ENCODE measurements at regions not wholly inside any gene's neighbourhood (a gene's known extent, or its start where the extent isn't known, plus 50 kb on each side); places are given as distances from the start of the nearest gene placed in this dataset.

DNA sequence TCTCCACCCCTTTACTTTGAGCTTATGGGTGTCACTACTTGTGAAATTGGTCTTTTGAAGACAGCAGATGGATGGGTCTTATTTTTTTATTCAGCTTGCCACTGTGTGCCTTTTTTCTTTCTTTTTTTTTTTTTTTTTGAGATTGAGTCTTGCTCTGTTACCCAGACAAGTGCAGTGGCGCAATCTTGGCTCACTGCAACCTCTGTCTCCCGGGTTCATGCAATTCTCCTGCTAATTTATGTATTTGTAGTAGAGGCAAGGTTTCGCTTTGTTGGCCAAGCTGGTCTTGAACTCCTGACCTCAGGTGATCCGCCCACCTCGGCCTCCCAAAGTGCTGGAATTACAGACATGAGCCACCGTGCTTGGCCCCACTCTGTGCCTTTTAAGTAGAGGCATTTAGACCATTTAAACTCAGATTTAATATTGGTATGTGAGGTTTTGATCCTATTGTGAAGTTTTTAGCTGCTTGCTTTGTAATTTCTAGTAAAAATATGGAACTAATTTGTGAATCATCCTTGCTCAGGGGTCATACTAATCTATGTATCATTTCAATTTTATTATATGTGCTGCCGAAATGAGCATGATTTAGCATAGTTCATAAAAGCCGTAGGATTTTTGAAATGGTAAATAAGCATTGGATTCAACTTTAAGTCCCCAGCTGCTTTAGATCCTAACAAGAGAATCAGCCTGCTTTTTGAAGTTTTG is 584.5 kb downstream of the SLITRK1 start:
- DNase-seq (ENCODE audit: low spot score in 2 of 2): no peak
- in situ Hi-C loops (cut with MboI; ENCODE audit: low sequenced_read_pairs): no loop called here
- H3K4me3 ChIP-seq: no peak overlapping the region
- H3K4me1 ChIP-seq: no peaks in the 10 kb centered on the region
- H3K36me3 ChIP-seq (replicated peaks): no peaks in the 10 kb centered on the region
- H3K9me3 ChIP-seq: no peaks in the 10 kb centered on the region
- no peaks in the 10 kb centered on the region for H3K27me3 ChIP-seq (ENCODE audit: low read depth)

DNA sequence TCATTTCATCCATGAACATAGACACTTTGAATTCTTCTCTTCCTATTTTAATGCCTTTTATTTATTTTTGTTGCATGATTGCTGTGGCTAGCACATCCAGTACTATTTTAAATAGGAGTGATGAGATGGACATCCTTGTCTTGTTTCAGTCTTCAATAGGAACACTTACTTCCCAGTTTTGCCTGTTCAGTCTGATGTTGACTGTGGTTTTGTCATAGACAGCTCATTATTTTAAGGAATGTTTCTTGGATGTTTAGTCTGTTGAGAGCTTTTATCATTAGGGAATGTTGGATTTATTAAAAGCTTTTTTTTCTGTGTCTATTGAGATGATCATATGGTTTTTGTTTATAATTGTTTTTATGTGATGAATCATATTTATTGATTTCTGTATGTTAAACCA is 586.6 kb downstream of the SLITRK1 start:
- no peaks in the 10 kb centered on the region for H3K4me1 ChIP-seq
- no peak overlapping the region for H3K4me3 ChIP-seq
- H3K36me3 ChIP-seq (replicated peaks): no peaks in the 10 kb centered on the region
- H3K27me3 ChIP-seq (ENCODE audit: low read depth): no peaks in the 10 kb centered on the region
- DNase-seq (ENCODE audit: low spot score in 2 of 2): no peak
- in situ Hi-C loops (cut with MboI; ENCODE audit: low sequenced_read_pairs): no loop called here
- no peaks in the 10 kb centered on the region for H3K9me3 ChIP-seq

DNA sequence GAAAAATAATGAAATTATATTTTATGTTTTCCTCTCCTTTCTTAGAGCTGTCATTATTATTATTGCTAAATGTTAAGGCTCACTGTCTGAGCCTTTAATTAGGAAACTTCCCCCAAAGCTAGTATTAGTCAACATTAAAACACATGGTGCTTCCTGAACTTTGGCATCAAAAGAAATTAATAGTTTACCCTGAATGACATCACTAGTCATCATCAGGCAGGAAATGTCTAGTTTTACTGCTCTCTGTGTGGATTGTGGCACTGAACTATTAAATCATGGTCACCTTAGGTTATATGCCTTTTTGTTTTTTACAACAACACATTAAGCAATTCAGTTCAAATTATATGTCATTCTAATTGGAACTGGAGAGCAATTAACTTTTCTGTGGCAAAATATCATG is 595.5 kb downstream of the SLITRK1 start:
- H3K9me3 ChIP-seq: no peaks in the 10 kb centered on the region
- no peak for DNase-seq (ENCODE audit: low spot score in 2 of 2)
- H3K27me3 ChIP-seq (ENCODE audit: low read depth): no peaks in the 10 kb centered on the region
- H3K36me3 ChIP-seq (replicated peaks): no peaks in the 10 kb centered on the region
- no peaks in the 10 kb centered on the region for H3K4me1 ChIP-seq
- no peak overlapping the region for H3K4me3 ChIP-seq
- in situ Hi-C loops (cut with MboI; ENCODE audit: low sequenced_read_pairs): no loop called here

DNA sequence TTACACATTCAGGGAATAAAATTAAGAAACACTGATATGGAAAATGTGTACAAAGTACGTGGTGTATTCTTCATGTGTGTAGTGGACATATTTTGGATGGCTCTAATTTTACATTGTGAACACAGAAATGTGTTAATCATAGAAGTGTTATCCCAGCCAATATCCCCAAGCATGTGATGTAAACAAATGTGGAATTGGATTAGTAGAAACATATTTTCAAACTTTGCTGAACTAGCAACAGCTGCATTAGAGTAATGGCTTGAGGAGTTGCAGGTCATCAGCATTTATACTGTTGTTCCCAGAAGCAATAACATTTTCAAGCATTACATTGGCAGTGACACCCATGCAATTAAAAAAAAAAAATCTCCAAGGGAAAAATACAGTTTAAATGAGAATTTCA is 600.6 kb downstream of the SLITRK1 start:
- Histone ChIP-seq H3K4me1 (no peaks in the 10 kb centered on the region), H3K9me3 (no peaks in the 10 kb centered on the region), H3K36me3 (replicated peaks) (no peaks in the 10 kb centered on the region), H3K4me3 (no peak overlapping the region), H3K27me3 (ENCODE audit: low read depth) (no peaks in the 10 kb centered on the region)
- no peak for DNase-seq (ENCODE audit: low spot score in 2 of 2)
- in situ Hi-C loops (cut with MboI; ENCODE audit: low sequenced_read_pairs): no loop called here

DNA sequence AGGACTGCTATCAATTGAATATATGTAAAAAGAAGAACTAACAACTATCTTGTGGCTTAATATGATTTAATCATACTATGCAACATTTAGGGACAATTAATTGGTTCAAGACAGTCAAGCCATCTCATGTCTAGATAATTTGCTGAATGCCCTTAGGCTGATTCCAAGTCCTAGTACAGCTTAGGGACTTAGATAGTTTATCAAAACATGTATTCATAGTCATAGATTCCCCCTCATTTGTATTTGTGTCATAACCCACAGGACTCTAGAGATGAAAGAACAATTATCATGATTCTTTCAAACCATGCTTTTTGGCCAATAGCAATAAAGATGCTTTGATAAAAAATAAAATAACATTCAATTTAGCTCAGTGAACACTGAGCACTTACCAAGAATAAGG is 607.6 kb downstream of the SLITRK1 start:
- no peak overlapping the region for H3K4me3 ChIP-seq
- DNase-seq (ENCODE audit: low spot score in 2 of 2): no peak
- in situ Hi-C loops (cut with MboI; ENCODE audit: low sequenced_read_pairs): no loop called here
- no peaks in the 10 kb centered on the region for H3K36me3 ChIP-seq (replicated peaks)
- H3K4me1 ChIP-seq: 0 out of 2 replicates have a peak, but pooled peaks cover 3% of the 10 kb centered on the region
- H3K27me3 ChIP-seq (ENCODE audit: low read depth): no peaks in the 10 kb centered on the region
- H3K9me3 ChIP-seq: no peaks in the 10 kb centered on the region

DNA sequence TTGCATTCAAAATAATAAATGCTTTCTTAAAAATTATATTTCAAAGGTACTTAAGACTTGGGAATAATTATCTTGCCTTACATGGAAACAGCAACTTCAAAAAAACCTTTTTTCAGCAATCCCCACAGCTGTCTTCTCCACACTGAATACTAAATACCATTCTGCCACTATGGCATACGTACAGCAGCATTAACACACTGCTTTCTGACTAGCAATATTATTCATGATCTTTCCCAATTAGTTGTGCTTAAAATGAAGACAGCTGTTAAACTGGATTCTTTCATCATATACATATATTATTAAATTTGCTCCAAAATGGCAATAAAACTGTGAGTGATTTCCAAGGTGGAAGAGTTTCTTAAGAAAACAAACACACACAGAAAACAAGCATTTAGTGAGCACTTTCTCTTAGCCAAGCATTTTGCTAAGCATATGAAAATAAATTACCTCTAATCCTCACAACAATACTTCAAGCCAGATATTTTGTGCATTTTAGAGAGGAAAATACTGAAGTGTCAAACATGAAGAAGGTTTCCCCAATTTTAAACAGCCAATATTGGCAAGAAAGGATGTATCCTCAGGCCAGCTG is 609.5 kb downstream of the SLITRK1 start:
- Histone ChIP-seq H3K4me1 (0 out of 2 replicates have a peak, but pooled peaks cover 3% of the 10 kb centered on the region), H3K27me3 (ENCODE audit: low read depth) (no peaks in the 10 kb centered on the region)
- in situ Hi-C loops (cut with MboI; ENCODE audit: low sequenced_read_pairs): no loop called here

DNA sequence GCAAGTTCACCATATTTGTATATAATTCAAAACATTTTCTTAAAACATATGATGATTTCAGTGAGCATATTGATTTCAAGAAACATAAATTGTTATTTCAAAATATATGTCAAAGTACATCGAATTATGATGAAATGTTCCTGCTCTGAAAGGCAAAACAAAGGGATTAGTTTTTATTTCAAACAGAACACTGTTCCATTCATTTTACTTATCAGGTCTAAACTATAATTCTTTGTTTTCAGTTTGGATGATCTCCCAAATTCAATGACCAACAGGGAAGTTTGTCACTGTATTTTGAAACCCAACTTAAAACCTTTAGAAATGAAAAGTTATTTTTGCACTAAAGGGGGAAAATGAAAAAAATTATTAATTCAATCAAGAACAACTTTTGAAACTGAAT is 610.2 kb downstream of the SLITRK1 start:
- H3K27me3 ChIP-seq (ENCODE audit: low read depth): no peaks in the 10 kb centered on the region
- 0 out of 2 replicates have a peak, but pooled peaks cover 3% of the 10 kb centered on the region for H3K4me1 ChIP-seq
- no peak for DNase-seq (ENCODE audit: low spot score in 2 of 2)
- no peak overlapping the region for H3K4me3 ChIP-seq
- in situ Hi-C loops (cut with MboI; ENCODE audit: low sequenced_read_pairs): no loop called here
- H3K9me3 ChIP-seq: no peaks in the 10 kb centered on the region
- H3K36me3 ChIP-seq (replicated peaks): no peaks in the 10 kb centered on the region

More for the DNA sequence above, 609.5 kb downstream of the SLITRK1 start:
- Histone ChIP-seq H3K36me3 (replicated peaks) (no peaks in the 10 kb centered on the region), H3K4me3 (no peak overlapping the region), H3K9me3 (no peaks in the 10 kb centered on the region)
- no peak for DNase-seq (ENCODE audit: low spot score in 2 of 2)

DNA sequence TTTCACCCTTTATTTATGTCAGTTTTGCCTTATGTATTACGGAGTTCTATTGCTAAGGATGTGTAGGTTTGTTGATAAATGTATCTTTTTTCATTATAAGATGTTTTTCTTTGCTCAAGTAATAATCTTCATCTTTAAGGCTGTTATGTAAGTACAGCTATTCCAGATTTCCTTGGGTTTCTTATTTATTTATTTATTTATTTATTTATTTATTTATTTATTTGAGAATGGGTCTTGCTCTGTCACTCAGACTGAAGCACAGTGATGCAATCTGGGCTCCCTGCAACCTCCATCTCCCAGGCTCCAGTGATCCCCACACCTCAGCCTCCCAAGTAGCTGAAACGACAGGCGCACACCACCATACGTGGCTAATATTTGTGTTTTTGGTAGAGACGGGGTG is 617.0 kb downstream of the SLITRK1 start:
- H3K36me3 ChIP-seq (replicated peaks): no peaks in the 10 kb centered on the region
- in situ Hi-C loops (cut with MboI; ENCODE audit: low sequenced_read_pairs): no loop called here
- DNase-seq (ENCODE audit: low spot score in 2 of 2): no peak

DNA sequence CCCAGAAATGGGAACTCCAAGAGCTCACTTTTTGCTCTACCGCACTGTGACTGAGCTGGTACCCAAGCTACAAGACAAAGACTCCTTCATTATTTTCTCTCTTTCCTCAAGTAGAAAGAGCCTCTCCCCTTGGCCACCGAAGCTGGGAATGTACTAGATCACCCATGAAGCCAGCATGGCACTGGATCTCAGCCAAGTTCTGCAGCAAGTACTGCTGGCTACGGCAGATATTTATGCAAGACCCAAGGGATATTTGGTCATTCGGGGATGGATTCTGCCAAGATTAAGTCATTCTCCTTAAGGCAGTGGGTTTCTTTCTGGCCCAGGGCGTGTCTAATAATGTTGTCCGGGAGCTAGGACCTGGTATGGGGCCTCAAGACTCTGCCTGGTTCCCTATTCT is 633.5 kb downstream of the SLITRK1 start:
- no peak overlapping the region for H3K4me3 ChIP-seq
- in situ Hi-C loops (cut with MboI; ENCODE audit: low sequenced_read_pairs): no loop called here
- H3K36me3 ChIP-seq (replicated peaks): no peaks in the 10 kb centered on the region
- H3K27me3 ChIP-seq (ENCODE audit: low read depth): no peaks in the 10 kb centered on the region
- DNase-seq (ENCODE audit: low spot score in 2 of 2): no peak
- H3K4me1 ChIP-seq: no peaks in the 10 kb centered on the region
- H3K9me3 ChIP-seq: no peaks in the 10 kb centered on the region

More for the DNA sequence above, 617.0 kb downstream of the SLITRK1 start:
- H3K9me3 ChIP-seq: no peaks in the 10 kb centered on the region
- H3K27me3 ChIP-seq (ENCODE audit: low read depth): no peaks in the 10 kb centered on the region
- H3K4me3 ChIP-seq: no peak overlapping the region
- no peaks in the 10 kb centered on the region for H3K4me1 ChIP-seq

DNA sequence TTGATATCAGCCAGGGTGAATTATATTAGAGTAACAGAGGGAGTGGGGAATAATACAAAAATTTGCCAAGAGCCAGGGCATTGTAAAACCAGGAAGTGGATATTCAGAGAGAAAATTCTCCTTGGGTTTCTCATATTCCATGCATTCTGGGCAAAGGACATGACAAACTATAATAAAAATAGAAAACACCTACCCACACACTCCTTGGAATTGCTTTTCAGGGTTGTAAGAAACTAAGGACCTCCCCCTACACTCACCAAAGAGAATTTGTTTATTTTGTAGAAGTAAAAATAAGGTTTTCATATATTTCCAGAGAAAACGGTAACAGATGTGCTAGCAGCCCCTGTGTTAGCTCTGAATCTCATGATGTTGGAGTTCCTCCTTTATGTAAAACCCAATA is 649.6 kb downstream of the SLITRK1 start:
- no peaks in the 10 kb centered on the region for H3K36me3 ChIP-seq (replicated peaks)
- no peaks in the 10 kb centered on the region for H3K27me3 ChIP-seq (ENCODE audit: low read depth)
- no peaks in the 10 kb centered on the region for H3K4me1 ChIP-seq
- H3K9me3 ChIP-seq: no peaks in the 10 kb centered on the region
- in situ Hi-C loops (cut with MboI; ENCODE audit: low sequenced_read_pairs): no loop called here
- no peak overlapping the region for H3K4me3 ChIP-seq
- no peak for DNase-seq (ENCODE audit: low spot score in 2 of 2)

DNA sequence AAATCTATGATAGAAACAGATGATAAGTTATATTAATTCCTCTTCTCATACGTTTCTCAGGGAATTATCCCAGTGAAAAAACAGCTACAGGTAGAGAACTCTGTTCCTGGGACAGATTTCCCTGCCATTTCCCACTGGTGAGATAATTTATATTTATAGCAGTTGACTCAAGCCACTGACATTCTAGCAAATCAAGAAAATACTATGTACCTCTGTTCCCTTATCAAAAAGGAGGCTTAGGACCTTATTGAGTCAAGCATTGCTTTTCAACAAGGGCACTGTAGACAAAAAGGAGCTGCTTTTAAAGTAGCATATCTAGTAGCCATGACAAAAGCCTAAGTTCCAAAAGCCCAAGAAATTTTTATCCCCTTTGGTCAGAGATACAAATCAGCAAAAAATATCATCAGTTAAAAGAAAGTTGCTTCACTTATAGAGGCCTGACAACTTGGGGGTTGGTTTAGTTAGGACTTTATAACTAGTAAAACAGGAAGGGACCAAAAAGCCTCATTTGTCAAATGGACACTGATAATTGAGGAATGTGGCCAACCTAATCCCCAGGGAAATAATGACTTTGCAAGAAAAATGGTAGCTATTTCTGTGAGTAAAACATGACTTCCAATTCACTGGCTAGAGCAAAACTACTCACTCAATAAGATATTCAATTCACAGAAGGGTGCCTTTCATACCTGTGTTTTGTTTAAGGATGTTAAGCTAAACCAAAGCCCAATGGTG is 652.5 kb downstream of the SLITRK1 start:
- in situ Hi-C loops (cut with MboI; ENCODE audit: low sequenced_read_pairs): no loop called here
- Histone ChIP-seq H3K9me3 (no peaks in the 10 kb centered on the region), H3K4me3 (no peak overlapping the region), H3K4me1 (no peaks in the 10 kb centered on the region), H3K27me3 (ENCODE audit: low read depth) (no peaks in the 10 kb centered on the region), H3K36me3 (replicated peaks) (no peaks in the 10 kb centered on the region)
- DNase-seq (ENCODE audit: low spot score in 2 of 2): no peak

DNA sequence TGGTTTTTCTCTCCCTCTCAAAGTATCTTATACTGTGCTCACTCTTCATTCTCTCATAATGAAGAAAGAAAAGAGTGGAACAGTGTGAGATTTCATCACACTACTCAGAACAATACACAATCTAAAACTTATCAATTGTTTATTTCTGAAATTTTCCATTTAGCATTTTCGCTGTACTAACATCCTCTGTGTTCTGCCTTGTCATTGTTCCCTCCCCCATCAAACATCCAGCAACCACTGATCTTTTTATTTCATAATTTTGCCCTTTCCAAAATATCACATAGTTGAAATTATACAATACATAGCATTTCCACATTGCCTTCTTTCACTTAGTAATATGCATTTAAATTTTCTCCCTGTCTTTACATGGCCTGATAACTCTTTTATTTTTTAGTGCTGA is 658.7 kb downstream of the SLITRK1 start:
- Histone ChIP-seq H3K4me1 (no peaks in the 10 kb centered on the region), H3K36me3 (replicated peaks) (no peaks in the 10 kb centered on the region), H3K27me3 (ENCODE audit: low read depth) (no peaks in the 10 kb centered on the region), H3K9me3 (no peaks in the 10 kb centered on the region), H3K4me3 (no peak overlapping the region)
- DNase-seq (ENCODE audit: low spot score in 2 of 2): no peak
- in situ Hi-C loops (cut with MboI; ENCODE audit: low sequenced_read_pairs): no loop called here

DNA sequence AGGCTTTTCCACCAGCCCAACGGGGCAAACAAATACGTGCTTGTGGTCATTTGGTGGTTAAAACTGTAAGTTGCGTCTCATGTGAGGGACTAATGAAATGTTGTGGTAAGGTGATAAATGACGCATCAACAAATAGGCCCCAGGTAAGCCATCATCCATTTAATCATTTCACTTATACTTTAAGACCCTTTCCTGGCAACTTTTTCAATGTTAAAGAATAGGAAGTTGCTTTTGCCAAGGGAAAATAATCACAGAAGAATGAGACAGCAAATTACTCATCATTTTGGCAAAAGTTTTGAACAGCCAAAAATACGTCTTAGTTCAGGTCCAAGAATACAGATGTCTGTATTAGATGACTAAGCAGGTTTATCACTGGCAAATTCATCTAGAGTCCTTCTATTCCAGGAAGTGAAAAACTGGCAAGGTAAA is 660.4 kb downstream of the SLITRK1 start:
- Histone ChIP-seq H3K4me3 (no peak overlapping the region), H3K36me3 (replicated peaks) (no peaks in the 10 kb centered on the region), H3K4me1 (peaks cover 7% of the 10 kb centered on the region), H3K27me3 (ENCODE audit: low read depth) (no peaks in the 10 kb centered on the region), H3K9me3 (no peaks in the 10 kb centered on the region)
- in situ Hi-C loops (cut with MboI; ENCODE audit: low sequenced_read_pairs): no loop called here
- DNase-seq (ENCODE audit: low spot score in 2 of 2): no peak

DNA sequence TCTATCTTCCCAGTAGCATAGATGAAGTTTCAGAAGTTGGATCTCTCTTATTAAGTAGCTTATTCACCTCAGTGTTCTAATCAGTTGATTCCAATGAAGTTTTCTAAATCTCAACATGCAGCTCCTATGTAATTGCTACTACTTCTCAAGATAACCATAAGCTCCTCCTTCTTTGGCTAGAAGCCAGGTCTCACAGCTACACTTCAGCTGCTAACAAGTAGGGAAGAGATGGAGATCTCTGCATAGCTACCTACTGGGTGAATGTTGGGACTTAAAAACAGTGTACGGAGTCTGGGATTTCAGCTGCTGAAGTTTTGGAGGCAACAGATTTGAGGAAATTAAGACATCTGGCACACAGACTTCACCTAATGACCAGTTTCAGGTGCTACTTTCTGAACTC is 661.0 kb downstream of the SLITRK1 start:
- Histone ChIP-seq H3K4me3 (no peak overlapping the region), H3K4me1 (peaks cover 8% of the 10 kb centered on the region), H3K36me3 (replicated peaks) (no peaks in the 10 kb centered on the region), H3K9me3 (no peaks in the 10 kb centered on the region), H3K27me3 (ENCODE audit: low read depth) (no peaks in the 10 kb centered on the region)
- in situ Hi-C loops (cut with MboI; ENCODE audit: low sequenced_read_pairs): no loop called here
- DNase-seq (ENCODE audit: low spot score in 2 of 2): no peak

Measured in HAP-1 (cell line).